DMS114 treated with DMSO at 0.1 percent for 48 hours (cell line): ENCODE measurements at regions not wholly inside any gene's neighbourhood (a gene's known extent, or its start where the extent isn't known, plus 50 kb on each side); places are given as distances from the start of the nearest gene placed in this dataset.

Experiments
- DNase-seq: peaks from one replicate; lab custom pipeline; 2025; ENCODE audit not compliant: unreplicated experiment; lab: John Stamatoyannopoulos, UW

DNA sequence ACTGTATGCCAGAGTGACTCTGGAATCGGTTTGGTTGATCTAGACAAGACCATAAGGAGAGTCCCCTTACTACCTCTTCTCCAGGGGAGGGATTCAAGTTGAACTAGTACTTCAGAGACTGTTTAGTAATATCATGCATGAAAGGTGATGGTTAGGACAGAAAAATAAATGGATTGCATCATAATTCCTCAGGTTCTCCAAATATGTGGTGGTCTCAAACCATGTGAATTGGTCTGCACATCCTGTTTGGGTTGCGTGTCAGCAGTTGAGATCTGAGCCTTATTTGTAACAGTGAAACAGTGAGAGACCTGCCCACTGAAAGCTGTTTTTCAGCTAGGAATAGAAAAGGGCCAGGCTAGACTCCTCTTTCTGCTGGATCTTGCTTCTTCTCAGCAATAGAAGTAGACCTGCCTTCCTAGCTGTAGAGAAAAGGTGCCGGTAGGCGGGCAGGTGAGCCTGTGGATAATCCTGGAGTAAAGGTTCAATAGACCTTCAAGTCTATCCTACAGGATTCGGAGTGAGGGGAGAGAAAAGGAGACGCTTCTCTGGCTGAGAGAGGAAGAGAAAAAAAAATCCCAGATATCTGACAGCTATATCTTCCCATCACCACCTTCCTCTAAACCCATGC lies 258.5 kb upstream of the E2F7 start:
- DNase-seq = no peak

DNA sequence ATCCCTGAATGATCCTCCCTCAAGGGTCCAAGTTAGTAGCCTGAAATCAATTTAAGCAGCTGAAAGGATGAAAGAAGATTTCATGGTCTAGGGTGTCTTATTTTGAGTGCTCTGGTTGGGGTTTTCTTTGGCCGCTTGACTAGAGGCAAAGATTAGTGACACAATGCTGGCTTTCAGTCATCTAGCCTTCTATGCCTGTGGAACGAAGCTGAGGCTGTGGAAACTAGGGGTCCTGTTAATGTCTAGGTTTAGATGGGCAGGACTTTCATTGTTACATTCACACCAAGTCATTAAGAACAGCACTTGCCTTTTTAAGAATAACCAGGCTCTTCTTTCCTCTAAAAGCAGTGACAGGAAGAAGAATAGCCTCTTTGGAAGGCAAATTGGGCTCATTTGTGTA lies 253.8 kb upstream of the E2F7 start:
- no peak for DNase-seq

DNA sequence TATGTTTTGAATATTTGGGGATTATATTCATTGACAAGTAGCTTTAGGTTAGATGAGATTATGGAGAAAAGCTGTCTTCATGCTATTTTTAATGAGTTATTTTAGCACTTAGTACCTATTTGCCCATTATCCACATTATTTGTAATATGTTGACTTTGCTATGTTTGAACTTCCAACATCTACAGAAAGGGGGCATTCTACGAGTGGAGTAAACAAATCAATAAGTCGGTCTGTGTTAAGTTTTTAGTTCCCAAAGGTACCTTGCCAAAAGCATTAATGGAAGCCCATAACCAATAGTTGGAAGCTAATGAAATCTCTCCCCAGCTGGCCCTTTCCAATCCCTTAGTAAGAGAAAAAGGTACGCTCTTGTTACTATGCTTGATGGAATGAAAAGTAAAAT lies 250.0 kb upstream of the E2F7 start:
- DNase-seq = no peak

DNA sequence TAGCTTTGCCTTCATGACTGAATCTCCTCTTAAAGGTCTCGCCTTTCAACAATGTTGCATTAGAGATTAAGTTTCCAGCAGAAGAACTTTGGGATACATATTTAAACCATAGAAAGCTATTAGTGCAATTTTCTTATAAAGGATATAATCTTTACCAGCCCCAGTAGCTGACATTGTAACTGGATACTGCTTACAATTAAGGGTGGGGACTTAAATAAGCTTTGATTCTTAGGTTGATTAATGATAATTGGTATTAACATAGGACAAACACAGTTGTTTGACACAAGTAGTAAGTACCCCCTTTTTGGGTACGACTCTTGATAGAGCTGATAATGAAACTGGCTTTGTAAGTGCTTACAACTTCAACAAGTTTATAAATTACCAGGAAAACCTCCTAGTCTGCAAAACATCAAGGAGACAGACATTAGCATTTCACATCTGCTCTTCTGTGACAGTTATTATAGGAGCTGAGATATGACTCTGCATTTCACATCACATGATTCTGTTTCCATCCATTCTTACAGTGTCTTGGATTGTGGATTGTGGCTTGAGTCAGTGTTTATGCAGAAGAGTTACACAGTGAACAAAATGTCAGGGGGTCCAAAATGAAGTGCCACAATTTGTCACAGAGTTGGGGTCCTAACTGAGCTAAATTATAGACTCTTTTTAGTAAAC lies 249.1 kb upstream of the E2F7 start:
- no peak for DNase-seq

DNA sequence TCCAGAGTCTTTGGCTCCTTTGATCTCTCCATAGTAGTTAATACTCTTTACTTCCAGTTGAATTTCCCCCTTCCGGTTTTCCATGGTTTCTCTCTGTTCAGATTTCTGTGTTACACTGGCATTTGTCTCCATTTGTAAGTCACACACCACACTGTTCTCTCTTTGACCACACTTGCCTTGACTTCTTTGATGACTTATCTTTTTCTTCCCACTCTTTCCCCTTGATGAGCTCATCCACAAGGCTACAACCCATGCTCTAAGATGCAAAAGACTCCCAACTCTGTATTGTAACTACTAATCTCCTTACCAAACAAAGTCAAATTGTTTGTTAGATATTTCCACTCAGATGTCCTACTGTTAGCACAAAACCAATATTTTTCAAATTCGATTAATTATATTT lies 242.7 kb upstream of the E2F7 start:
- DNase-seq = no peak

DNA sequence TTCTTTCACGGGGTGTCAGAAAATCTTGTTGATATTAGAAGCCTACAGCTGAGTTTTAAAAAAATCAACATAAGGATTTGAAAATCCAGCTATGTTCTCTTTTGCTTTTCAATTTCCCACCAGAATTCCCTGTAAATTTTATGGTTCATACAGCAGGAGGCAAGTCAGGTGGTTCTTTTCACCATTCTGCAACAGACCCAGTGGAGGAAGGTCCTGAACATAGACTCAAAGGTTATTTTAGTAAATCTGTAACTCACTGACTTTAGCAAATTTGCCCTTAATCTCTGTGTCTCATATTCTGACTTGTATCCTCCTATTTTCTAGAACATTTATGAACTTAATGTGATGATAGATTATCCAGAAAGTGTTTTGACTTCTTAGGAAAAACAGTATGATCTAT lies 235.4 kb upstream of the E2F7 start:
- DNase-seq = no peak

DNA sequence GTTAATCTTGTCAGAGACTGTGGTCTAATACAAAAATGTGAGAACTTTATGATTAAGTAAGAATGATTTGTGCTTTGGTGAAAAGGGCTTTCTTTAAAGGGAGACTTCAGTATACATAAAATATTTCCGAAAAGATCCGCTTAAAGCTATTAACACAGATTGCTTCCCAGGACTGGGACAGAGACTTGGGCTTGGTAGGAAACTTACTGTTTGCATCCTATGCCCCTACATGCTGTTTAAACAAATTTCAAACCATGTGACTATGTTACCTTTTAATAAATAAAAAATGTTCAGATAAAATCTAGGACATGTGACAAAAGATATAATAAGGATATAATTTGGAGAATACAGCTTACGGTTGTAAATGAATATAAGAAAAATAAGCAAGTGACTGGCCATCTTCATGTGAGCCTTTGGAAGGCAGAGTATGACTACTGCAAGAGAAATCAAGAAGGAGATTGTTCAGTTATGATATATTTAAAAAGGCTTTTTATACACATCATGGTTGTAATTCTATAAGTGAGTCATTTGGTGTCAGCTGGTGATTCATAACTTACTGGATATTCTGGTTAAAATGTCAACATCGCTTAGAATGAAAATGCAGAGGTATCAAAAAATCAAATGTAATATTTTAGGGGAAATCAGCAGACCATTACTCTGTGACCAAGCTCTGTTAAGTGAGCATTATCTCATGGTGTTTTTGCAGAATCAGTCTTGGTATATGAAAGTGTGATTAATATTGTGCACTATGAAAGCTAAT lies 234.7 kb upstream of the E2F7 start:
- DNase-seq = no peak

DNA sequence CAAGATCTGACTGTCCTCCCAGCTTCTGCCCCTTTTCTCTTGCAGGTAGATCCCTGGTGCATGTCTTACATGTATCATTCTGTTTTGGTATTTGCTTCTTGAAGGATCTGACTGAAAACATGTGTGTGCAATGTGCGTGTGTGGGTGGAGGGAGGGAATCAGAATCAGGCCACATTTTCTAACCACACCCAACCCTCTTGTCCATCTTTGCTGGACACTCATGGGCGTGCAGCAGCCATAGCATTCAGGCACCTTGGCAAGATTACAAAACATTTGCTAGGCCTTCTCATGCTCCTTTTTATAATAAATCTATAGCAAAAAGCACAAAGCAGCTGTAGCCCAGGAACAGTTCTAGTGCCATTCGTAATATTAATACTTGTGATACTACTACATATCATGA lies 233.6 kb upstream of the E2F7 start:
- no peak for DNase-seq

DNA sequence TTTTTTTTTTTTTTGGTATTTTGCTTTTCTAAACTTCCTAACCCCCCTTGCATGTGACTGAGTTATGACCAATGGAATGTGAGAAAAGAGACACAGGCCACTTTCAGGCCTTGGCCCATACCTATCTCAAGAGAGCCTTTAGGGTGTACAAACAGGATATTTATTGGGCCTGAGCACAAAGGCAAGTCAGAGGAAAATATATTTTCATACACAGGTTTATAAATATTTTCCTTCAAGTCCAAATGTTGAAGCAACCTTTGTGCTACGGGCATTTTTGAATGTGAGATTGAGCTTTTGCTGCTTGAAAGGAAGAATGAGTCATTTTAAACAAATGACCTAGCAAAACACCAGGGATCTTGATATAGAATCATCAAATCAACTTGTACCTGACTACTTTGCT lies 228.6 kb upstream of the E2F7 start:
- DNase-seq = no peak

DNA sequence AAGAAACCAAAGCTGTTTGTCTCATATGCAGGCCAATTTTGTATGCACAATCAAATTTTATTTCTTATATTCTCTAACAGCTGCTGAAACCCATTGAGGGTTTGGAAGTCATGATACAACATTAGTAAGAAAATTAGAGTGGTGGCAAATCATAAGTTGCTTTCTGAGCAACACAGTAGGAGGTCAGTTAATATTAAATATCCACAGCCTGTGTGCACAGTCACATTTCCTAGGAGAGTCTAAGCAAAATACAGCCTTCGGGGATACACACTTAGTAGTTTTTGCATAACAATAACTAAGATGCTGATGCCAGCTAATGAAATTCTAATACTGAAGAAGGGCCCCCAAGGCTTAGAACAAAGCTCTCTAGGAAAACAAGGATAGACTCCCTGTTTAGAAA lies 209.6 kb upstream of the E2F7 start:
- DNase-seq = no peak

DNA sequence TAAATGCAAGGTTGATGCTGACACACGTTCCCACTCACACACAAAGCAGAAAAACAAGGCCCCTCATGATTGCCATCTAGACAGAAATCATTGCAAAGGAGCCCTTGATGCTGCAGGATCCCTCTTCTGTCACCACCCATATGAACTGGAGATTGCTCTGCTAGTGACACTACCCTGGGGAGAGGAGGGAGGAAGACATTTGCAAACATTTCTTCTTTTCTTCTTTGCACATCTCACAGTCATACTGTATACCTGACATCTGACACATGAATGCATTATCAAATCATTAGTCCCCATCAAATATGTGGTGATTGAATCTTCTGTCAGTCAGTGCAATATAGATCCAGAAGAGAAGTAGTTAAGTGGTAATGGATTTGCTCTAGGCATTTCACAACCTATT lies 208.5 kb upstream of the E2F7 start:
- no peak for DNase-seq

DNA sequence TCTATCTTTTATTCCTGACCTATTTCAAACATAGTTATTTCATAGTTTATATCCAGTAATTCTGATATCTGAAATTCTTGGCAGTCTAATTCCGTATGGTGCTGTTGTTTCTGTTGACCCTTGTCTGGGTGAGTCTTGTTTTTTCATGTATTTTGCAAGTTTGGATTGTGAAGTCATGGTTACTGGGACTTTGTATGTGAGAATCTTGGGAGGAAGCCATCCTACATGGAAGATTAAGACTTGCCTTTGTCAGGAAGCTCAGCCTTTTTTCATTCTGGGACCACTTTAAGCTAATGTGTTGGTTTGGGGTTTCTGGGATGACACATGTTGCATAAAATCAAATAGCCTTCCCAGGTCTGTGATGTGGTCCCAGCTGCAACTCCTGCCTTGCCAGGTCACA lies 191.6 kb upstream of the E2F7 start:
- DNase-seq = no peak

DNA sequence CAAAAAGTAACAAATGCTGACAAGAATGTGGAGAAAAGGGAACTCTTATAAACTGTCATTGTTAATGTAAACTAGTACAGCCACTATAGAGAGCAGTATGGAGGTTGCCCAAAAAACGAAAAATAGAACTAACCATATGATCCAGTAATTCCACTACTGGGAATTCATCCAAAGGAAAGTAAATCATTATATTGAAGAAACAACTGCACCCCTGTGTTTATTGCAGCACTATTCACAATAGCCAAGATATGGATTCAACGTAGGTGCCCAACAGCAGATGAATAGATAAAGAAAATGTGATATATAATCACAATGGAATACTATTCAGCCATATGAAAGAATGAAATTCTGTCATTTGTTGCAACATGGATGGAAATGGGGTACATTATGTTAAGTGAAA lies 188.0 kb upstream of the E2F7 start:
- DNase-seq = no peak

DNA sequence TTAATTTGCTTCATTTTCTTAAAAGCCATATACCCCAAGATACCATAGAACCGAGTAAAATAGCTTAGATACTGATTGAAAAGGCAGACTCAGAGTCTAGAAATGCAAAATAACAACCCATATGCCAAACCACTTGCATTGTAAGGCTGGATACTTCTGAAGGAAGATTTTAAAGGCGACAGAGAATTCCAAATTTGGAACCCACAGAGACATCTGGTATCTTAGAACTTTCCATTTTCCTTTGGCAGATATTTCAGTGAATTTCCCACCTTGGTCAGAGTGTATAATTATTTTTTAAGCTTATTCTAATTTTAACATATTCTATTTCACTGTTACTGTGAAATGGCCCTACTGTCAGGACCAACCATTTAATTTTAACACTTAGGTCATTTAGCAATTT lies 186.4 kb upstream of the E2F7 start:
- no peak for DNase-seq

DNA sequence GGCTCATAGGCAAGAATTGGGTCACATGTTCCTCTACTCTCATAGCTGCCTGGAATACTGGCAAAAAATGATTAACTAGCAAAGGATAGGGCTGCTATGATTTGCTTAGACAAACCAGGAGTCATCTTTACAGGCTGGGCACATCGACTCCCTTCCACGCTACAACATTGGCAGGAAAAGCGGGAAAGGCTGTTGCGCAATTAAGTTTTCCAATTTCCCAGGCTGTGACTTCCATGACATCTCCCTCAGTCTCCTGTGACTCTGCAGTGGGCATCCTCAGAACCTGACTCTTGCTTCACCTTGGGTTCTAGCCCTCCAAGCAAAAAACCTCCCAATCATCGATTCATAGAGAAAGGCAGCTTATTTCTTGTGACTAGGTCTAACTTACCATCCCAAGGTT lies 184.5 kb upstream of the E2F7 start:
- DNase-seq = no peak

DNA sequence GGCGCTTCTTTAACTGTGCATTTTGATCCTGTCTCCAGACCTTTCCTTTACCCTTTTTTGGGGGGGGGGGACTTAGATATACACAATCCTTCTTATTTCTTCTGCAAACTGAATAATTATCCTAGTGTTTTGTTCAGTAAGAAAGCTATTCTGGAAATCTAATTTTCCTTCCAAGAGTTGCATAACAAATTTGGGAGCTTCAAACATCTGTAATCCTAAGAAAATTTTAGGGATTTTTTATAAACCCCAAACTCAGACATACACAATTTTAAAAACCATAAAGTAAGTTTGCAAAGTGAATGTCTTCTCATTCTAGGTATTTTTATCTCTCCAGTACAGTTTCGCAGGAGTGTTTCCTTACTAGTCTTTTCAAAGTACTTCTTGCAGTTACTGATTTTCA lies 182.7 kb upstream of the E2F7 start:
- DNase-seq = no peak

DNA sequence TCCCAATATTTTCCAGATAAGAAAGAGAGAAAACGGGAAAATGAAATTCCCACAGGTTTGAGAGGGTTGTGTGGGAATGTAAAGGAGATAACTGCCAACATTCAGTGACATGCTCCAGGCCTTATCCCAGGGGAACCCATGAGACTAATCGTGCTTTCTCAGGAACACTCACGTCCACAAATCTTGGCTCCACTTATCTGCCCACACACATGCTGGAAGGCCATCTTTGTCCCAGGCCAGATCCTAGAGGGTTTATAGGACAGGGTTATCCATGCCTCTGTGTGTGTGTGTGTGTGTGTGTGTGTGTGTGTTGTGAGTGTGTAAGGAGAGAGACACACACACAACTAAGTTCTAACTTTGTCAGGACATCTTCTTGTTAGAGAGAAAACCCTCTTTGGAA lies 182.2 kb upstream of the E2F7 start:
- no peak for DNase-seq

DNA sequence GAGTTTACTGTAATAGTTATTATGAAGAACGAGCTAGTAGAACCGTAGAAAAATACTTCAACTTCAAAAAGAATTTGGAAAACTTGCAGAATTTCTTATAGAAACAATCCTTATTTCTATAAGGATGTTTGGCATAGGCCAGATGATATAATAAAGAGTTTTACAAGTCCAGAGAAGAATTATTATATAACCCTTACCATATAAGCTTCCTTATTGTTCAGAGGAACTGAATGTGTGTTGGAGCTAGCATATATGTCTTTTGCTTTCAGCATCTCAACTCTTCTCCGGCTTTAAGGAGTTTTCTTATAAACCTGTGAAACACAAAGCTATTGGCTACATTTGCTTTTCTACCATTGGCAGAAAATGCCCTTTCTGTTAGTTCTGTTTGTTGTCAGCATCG lies 178.0 kb upstream of the E2F7 start:
- DNase-seq = no peak

DNA sequence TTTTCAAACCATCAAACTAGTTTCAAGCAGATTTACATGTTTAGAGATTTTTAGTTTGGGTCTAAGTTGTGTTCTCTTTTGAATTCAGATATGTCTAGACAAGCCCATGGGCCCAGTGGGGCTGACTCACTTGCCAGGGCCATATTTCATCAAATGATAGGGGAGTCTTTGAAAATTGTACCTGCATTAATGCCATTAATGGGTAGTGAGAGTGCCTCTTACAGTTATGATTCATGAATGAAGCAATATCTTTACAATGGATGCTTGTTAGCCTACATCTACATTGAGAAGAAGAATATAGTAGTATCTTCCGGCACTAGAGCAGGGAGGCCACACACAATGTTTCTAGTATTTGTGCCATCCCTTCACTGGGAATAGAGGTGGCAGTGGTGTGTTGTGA lies 174.2 kb upstream of the E2F7 start:
- DNase-seq = no peak

DNA sequence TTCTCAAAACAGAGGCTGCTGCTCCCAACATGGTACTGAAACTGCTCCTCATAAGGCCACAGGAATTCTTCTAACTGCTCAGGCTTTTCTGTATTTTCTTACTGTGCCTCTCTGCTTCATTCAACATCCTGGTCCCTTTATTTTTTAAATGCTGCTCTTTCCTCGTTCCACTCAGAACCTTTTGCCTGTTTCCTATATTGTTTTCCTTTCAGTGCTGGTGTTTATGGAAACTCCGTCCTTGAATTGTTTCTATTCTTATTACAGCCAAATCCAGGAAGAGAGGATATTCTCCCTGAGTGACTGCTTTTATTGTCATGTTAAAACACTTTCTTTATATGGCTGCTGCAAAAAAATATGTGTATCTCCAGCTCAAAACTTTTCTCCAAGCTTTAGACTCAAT lies 173.0 kb upstream of the E2F7 start:
- no peak for DNase-seq

DNA sequence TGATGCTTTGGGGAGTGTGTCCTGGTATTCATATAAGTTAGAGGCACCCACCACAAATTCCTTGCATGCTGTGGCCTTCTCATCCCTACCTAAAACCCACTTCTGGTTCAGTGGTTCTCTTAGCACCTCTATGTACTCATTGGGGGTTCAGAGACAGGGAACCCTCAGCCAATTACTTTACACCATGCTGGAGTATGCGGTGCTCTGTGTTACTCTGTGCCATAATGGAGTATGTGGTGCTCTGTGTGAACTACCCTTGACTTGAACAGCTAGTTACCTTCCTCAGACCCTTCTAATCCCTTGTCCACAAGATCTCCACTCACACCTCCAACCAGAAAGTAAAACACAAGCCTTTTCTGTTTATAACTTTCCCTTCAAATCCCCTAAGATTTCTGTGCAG lies 172.5 kb upstream of the E2F7 start:
- DNase-seq = no peak

DNA sequence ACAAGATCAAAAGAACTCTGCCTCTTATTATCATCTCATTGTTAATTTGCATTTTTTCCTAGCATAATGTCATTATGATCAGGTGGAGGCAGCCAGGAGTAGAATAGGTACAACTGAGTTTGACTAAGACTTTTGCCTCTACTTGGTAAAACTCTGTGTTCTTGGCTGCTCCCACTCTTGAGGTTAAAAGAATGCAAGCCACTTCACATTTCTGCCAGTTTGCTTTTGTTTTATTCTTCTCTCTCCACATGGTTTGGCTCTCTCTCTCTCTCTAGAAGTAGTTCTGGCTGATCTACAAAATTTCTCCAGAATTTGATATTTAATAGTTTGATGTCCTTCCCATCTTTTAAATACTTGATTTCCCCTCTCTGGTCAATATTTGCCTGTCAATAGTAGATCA lies 170.7 kb upstream of the E2F7 start:
- no peak for DNase-seq

DNA sequence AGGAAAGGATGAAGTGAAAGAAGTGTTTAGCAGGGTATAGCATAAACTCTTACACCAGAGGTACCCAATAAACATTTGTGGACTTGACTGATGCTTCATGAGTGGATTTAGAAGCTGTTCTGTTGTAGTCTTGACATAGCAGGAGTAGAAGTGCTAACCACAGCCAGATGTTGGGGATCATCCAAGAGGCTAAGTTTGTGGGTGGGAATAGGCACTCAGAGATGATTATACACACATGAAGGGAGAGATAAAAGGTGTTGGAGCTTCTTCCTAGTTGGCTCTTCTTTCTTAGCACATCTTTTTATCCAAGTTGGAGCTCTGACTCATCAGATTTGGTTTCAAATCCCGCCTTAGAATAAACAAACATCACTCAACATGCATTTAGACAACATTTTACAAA lies 166.7 kb upstream of the E2F7 start:
- DNase-seq = no peak
